Right ventricle myocardium inferior (tissue), 1 donor: ENCODE measurements at regions not wholly inside any gene's neighbourhood (a gene's known extent, or its start where the extent isn't known, plus 50 kb on each side); places are given as distances from the start of the nearest gene placed in this dataset.

Source experiments
- ATAC-seq: fragments of 200-7000 bp; cut with Tn5 transposase; one replicate; pipeline ENCODE4 v1.9.1; 2020; ENCODE audit warnings: mild to moderate bottlenecking, moderate library complexity
- DNase-seq: peaks from one replicate; pipeline ENCODE4 v3.0.0; 2021; ENCODE audit errors: missing footprints
- intact Hi-C: fragments of 100-400 bp; cut with DNase I; formaldehyde crosslinking; loops from one replicate; pipeline ENCODE4 v1.11.0; 2022
- donor health status: DM: no; HTN: yes; CAD: no; lungs with severe emphysema.

GRCh38 chr7:116083796-116084195, 53.2 kb upstream of the TFEC start:
- no peak for ATAC-seq
- intact Hi-C loops = no loop called here
- DNase-seq = no peak

DNA sequence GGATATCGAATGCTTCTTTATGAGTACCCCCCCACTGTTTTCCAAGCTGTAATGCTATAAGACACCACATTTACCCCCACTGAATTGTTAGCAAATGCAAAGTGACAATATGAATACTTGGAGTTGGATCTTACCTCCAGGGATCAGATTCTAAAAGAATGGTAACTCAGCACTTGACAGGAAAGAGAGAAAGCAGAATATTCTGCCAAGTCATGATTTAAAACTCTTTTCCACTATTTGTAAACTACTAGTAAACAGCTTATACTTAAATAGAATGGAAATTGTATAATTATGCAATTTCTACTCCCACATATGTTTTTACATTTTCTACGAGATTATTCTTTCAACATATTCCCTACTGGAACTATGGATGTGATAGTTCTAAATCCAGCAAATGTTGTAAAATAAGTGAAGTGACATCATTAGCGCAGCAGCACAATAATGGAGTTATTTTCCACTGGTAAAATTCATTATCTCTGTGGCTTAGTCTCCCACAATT, 56.0 kb upstream of the TFEC start:
- ATAC-seq = no peak
- no peak for DNase-seq
- intact Hi-C loops = no loop called here

- DNase-seq = no peak
- intact Hi-C loops = no loop called here
Observed at GRCh38 chr7:116087291-116087690, 56.7 kb upstream of the TFEC start.

GRCh38 chr7:116087984-116088383, 57.4 kb upstream of the TFEC start:
- no peak for DNase-seq
- intact Hi-C loops = no loop called here
- no peak for ATAC-seq

More at GRCh38 chr7:116087291-116087690, 56.7 kb upstream of the TFEC start:
- no peak for ATAC-seq

- intact Hi-C loops = no loop called here
Observed at GRCh38 chr7:116089293-116089692, 58.7 kb upstream of the TFEC start.

DNA sequence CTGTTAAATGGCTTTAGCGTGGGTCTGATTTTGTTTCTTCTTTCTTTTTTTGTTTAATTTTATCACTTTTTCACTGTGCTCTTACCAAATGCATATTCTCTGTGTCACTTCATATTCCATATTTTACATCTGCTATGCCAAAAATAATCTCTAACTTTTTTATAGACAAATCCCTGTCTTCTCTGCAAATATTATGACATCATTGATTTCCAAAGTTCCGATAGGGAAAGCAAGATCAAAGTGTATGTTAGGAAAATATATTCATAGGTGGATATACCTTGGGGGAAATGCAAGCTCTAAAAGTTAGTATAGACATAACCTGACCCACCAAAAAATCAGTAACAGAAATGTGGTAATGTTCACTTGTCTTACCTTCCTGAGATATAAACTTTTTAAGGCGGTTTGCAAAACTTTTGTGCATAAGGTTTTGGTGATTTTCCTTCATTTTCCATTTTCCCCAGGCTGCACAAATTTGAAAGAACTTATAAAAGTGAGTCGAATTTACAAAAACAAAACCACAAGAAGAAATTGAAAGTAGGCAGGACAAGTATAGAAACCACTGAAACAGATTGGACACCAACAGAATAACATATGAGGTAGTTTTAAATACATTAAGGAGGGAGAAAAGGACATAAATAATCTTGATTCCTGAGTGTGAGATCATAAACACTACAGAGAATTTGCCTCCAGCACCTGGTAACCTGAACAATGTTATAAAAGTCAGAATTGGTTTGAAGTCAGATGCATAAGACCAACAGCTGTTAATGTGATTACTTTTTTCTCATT, 63.1 kb upstream of the TFEC start:
- intact Hi-C loops = no loop called here
- DNase-seq (no peak), ATAC-seq (no peak)

More at GRCh38 chr7:116089293-116089692, 58.7 kb upstream of the TFEC start:
- DNase-seq = no peak
- ATAC-seq = no peak

DNA sequence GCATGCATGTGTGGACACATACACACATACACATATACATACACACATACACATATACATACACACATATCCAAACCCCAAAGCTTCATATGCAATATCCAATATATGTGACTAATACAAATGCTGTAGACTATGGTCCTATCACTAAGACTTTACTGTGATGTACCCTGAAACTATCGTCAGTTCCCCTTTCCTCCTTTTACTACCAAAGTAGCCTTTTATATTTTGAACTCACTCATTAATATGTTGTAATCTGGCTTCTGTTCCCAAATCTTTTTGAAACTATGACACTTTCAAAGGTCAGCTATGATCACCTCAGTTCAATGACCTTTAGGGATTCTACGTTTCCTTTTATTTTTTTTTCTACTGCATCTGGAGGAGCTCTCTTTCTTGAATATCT, 64.8 kb upstream of the TFEC start:
- DNase-seq (no peak), ATAC-seq (no peak)
- intact Hi-C loops = no loop called here

- ATAC-seq (no peak), DNase-seq (no peak)
- intact Hi-C loops = no loop called here
Observed at GRCh38 chr7:116097365-116098009, 66.9 kb upstream of the TFEC start.

GRCh38 chr7:116098175-116098574, 67.6 kb upstream of the TFEC start:
- ATAC-seq (no peak), DNase-seq (no peak)
- intact Hi-C loops = no loop called here

GRCh38 chr7:116100626-116101025, 70.1 kb upstream of the TFEC start:
- intact Hi-C loops = no loop called here
- DNase-seq = no peak
- no peak for ATAC-seq

- DNase-seq = no peak
- no peak for ATAC-seq
- intact Hi-C loops = no loop called here
Observed at GRCh38 chr7:116101704-116102103, 71.1 kb upstream of the TFEC start.

DNA sequence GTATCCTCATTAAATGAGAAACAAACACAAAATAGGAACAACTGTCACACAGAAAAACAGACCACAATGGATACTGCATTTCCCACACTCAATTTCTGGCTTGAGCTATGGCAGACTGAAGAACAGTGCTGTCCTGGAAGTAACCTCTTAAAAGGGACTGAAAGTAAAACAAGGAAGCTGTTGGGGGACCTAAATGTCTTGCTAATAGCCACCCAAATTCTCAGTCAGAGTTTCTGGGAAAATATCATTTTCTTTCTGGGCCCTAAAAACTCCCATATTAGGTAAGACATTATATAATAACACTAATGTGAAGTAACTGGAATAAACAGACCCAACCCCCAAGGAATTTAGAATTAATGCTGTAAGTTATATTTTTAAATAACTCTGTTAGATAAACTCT, 80.9 kb upstream of the TFEC start:
- intact Hi-C loops = no loop called here
- DNase-seq (no peak), ATAC-seq (no peak)

GRCh38 chr7:116113310-116113709, 82.7 kb upstream of the TFEC start:
- no peak for DNase-seq

DNA sequence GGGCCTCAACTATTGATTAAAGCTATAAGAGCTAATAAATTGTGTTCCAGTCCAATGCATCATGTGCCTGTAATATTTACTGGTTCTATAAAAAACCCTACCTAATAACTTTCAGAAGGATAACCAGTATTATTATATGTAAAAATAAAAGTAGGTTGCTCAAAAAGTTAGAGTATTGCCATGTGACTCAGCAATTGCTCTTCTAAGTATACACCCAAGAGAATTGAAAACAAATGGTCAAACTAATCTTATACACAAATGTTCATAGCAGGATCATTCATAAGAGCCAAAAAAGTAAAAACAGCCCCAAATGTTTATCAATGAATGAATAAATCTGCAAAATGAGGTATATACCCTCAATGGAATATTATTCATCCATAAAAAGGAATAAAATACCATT, 89.5 kb upstream of the TES start:
- ATAC-seq (no peak), DNase-seq (no peak)
- intact Hi-C loops = no loop called here

More at GRCh38 chr7:116113310-116113709, 82.7 kb upstream of the TFEC start:
- intact Hi-C loops = no loop called here
- no peak for ATAC-seq

- ATAC-seq (no peak), DNase-seq (no peak)
- intact Hi-C loops = no loop called here
Observed at GRCh38 chr7:116122972-116123595, 87.3 kb upstream of the TES start.

GRCh38 chr7:116128139-116128538, 82.2 kb upstream of the TES start:
- ATAC-seq = no peak
- intact Hi-C loops = no loop called here
- DNase-seq = no peak

DNA sequence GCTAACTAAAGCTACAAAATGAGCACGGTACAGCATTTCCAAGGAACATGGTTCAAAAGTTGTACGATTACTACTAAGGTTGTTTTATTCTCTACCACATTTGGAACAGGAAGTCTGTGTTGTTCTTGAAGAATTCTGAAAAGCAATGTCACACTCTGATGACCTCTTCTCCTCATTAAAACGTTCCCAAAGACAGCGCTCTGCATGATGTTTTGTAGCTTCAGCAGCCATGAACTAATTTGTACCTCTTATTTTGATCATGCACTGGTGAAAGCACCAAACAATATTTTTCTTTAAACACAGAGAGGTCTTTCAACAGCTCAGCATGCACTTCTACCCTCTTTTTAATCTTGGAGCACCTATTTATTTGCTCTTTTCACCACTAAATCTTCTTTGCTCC, 75.0 kb upstream of the TES start:
- intact Hi-C loops = loop anchor here (5.0 kb wide), 1 partner anchor 102 kb away; no protein-coding TSS in a partner anchor
- ATAC-seq (no peak), DNase-seq (no peak)

GRCh38 chr7:116138202-116138801, 72.0 kb upstream of the TES start:
- ATAC-seq (peak; percentile 82), DNase-seq (no peak)
- intact Hi-C loops = loop anchor here (5.0 kb wide), 1 partner anchor 99 kb away; no protein-coding TSS in a partner anchor

- intact Hi-C loops = loop anchor here (5.0 kb wide), 1 partner anchor 98 kb away; no protein-coding TSS in a partner anchor
- peak; percentile 87 for ATAC-seq
- DNase-seq = no peak
Observed at GRCh38 chr7:116139007-116139406, 71.3 kb upstream of the TES start.
